ENCODE measurements at regions not wholly inside any gene's neighbourhood (a gene's known extent, or its start where the extent isn't known, plus 50 kb on each side); places are given as distances from the start of the nearest gene placed in this dataset.

GRCh38 chr2:204477358-204477950 is 67.8 kb upstream of the PARD3B start:
- DNase-seq (ENCODE audit: low read depth) = no peak

GRCh38 chr2:204479557-204479956 is 65.7 kb upstream of the PARD3B start:
- DNase-seq (ENCODE audit: low read depth) = no peak

GRCh38 chr2:204480676-204481075 is 64.6 kb upstream of the PARD3B start:
- DNase-seq (ENCODE audit: low read depth) = no peak

GRCh38 chr2:204483608-204484081 is 61.6 kb upstream of the PARD3B start:
- DNase-seq (ENCODE audit: low read depth) = no peak

DNA sequence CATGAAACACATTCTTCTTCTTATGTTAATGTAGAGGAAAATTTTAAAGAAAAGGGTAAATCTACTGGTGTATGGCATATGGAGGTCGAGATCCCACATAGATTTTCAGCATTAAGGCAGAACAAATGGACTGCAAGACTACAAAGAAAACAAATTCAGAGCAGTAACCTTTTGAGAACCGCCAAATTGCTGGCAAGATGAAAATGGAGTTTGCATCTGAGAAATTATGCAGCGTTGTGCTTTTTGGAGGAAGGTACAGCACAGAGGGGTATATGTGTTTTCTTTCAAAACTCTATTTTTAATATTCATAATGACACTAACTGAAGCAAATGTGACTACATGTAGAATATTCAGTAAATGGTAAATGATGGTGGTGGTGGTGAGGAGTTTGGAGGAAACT is 59.0 kb upstream of the PARD3B start:
- DNase-seq (ENCODE audit: low read depth) = no peak

DNA sequence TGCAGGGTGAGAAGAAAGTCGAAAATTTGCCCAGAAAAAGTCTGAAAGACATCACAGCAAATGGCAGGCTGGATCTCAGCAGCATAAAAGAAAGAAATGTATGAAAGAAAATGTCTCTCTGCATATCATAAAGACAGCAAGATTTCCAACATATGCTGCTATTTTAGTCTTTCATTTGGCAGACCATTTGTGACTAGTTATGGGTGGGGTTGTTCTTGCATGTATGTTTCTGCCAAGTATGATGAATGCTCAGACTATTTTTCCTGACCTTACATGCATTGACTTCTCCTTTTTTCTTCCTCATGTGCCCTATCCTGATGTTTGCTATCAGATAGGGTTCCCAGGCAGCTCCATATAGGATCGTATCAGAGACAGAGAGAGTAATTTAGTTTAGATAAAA is 58.5 kb upstream of the PARD3B start:
- DNase-seq (ENCODE audit: low read depth) = peak; percentile 50

- no peak for DNase-seq (ENCODE audit: low read depth)
Measured at GRCh38 chr2:204487447-204488229, 57.6 kb upstream of the PARD3B start.

DNA sequence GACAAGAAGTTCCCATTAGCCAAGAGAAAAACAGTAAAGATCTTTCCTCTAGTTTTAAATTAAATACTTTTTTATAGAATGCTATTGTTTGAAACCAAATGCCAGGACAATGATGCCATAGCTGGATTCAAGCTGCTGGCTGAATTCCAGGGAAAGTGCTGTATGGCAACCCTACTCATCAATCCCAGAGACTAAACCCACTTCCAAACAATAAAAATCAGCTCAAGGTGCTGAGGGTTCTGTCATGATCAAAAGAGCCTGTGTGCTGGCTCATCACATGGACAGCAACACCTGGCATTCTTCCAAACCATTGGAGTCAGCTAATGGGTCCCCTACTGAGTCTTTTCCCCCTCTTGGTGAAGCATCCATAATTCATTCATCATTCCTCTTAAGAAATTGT is 53.7 kb upstream of the PARD3B start:
- DNase-seq (ENCODE audit: low read depth) = no peak

DNA sequence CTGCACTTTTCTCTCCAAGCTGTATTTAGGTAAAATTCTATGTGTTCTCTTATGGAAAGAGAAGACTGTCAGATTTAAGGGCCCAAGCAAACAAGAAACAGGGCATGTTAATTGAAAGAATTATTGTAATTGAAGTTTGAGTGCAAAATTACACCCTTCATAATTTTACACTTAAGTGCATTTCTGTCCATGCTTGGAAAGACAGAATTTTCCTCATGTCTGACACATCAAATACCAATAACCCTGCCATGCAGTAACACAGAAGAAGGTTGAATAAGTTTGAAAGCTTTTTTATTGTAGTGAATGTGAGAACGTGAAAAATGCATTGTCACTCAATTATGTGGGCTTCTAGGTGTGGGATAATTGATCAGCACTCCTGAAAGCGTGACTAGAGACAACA is 52.9 kb upstream of the PARD3B start:
- no peak for DNase-seq (ENCODE audit: low read depth)

GRCh38 chr2:204494681-204495080 is 50.6 kb upstream of the PARD3B start:
- no peak for DNase-seq (ENCODE audit: low read depth)

DNA sequence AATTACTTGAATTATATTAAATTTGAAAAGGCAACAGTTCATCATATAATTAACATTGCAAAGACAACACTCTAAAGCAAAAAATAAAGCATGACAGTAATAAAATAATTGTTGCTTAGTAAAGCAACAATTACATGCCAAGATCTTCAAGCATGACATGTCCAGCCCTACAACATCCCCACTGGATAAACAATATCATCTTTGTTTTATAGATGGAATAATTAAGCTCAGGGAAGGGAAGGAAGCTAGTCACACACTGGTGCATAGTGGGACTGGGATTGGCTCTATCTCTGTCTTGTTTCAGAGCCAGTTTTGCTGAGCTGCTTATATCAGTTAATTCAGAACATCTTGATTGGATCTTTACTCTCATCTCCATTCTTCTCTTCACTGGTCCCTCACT is 49.9 kb upstream of the PARD3B start:
- no peak for DNase-seq (ENCODE audit: low read depth)

Data from stromal cell of bone marrow (primary cell).